H1 (cell line): ENCODE measurements at regions not wholly inside any gene's neighbourhood (a gene's known extent, or its start where the extent isn't known, plus 50 kb on each side); places are given as distances from the start of the nearest gene placed in this dataset.

Experiments
- CTCF ChIA-PET: fragments of 300-600 bp; sonication (Branson Sonifier 250); formaldehyde crosslinking; loops from one replicate; lab custom pipeline; 2021; ENCODE audit not compliant: partially characterized antibody; lab: Charles Lee
- POLR2A ChIA-PET: fragments of 300-600 bp; sonication (Branson Sonifier 250); formaldehyde crosslinking; loops from one replicate; lab custom pipeline; 2021; ENCODE audit warnings: inconsistent platforms; ENCODE audit not compliant: partially characterized antibody; lab: Charles Lee
- DNase-seq, 2 experiments: peaks; one replicate each; pipeline versions ENCODE4 v3.0.0 to v3.0.0-alpha.2; 2010 to 2022; ENCODE audit warnings: low spot score in 2 of 2, low read depth in 1 of 2, mixed read lengths in 1 of 2
- FAIRE-seq: peaks from 2 replicates; lab custom pipeline; 2011; peaks lifted over from hg19 to GRCh38; lab: Jason Lieb, UNC
- H2AFZ ChIP-seq: 2 replicates; pipeline ENCODE4 v1.8.1; 2012; ENCODE audit warnings: low read length, inconsistent platforms
- H2AK5ac ChIP-seq: 2 replicates; pipeline ENCODE4 v1.6.1; 2013; ENCODE audit warnings: low read depth, low read length
- H2BK120ac ChIP-seq: replicated peaks from 2 replicates; pipeline ENCODE3; 2013; ENCODE audit warnings: low read depth, low read length, inconsistent platforms
- H2BK12ac ChIP-seq: 2 replicates; pipeline ENCODE4 v1.6.1; 2013; ENCODE audit warnings: low read depth, low read length
- H2BK15ac ChIP-seq: 2 replicates; pipeline ENCODE4 v1.6.1; 2013; ENCODE audit warnings: low read length
- H2BK20ac ChIP-seq: 2 replicates; pipeline ENCODE4 v1.6.1; 2013; ENCODE audit warnings: low read length
- H2BK5ac ChIP-seq: 2 replicates; pipeline ENCODE4 v1.6.1; 2013; ENCODE audit warnings: low read depth, low read length
- H3K14ac ChIP-seq: 2 replicates; pipeline ENCODE4 v1.6.1; 2013; ENCODE audit warnings: inconsistent platforms; ENCODE audit not compliant: insufficient read length
- H3K18ac ChIP-seq: 2 replicates; pipeline ENCODE4 v1.6.1; 2013; ENCODE audit warnings: low read length; ENCODE audit errors: extremely low read depth
- H3K23ac ChIP-seq: 2 replicates; pipeline ENCODE4 v1.6.1; 2013; ENCODE audit warnings: inconsistent platforms; ENCODE audit not compliant: insufficient read length
- H3K23me2 ChIP-seq: 2 replicates; pipeline ENCODE4 v1.6.1; 2013; ENCODE audit warnings: low read depth, low read length
- H3K27ac ChIP-seq: 2 replicates; pipeline ENCODE4 v1.6.1; 2011; ENCODE audit warnings: low read depth, low read length, inconsistent platforms
- H3K27me3 ChIP-seq, 4 experiments: replicated peaks in 1 of 4; 1 replicate in 1 of 4; 2 replicates in 3 of 4; pipeline versions ENCODE4 v1.6.1 to v1.8.1; 2011 to 2013; ENCODE audit warnings: low read length in 3 of 4, mild to moderate bottlenecking in 3 of 4, inconsistent platforms in 2 of 4, mixed read lengths in 2 of 4, moderate library complexity in 1 of 4; ENCODE audit not compliant: control insufficient read depth in 3 of 4, insufficient read depth in 3 of 4; ENCODE audit errors: extremely low read depth in 1 of 4
- H3K36me3 ChIP-seq, 4 experiments: 2 replicates each; pipeline versions ENCODE4 v1.6.1 to v1.8.1; 2011 to 2013; ENCODE audit warnings: mild to moderate bottlenecking in 4 of 4, low read length in 3 of 4, moderate library complexity in 2 of 4, control low read depth in 1 of 4, inconsistent platforms in 1 of 4; ENCODE audit not compliant: insufficient read depth in 4 of 4, control insufficient read depth in 2 of 4
- H3K4ac ChIP-seq: replicated peaks from 2 replicates; pipeline ENCODE3; 2013; ENCODE audit warnings: low read length, low read depth, mixed read lengths, inconsistent platforms; ENCODE audit not compliant: insufficient read length
- H3K4me1 ChIP-seq, 4 experiments: replicated peaks in 1 of 4; 1 replicate in 1 of 4; 2 replicates in 3 of 4; pipeline versions ENCODE4 v1.6.1 to v1.8.1; 2011 to 2013; ENCODE audit warnings: low read length in 3 of 4, inconsistent platforms in 2 of 4, mixed read lengths in 1 of 4; ENCODE audit not compliant: insufficient read depth in 4 of 4, control insufficient read depth in 3 of 4
- H3K4me2 ChIP-seq, 2 experiments: 2 replicates each; pipeline versions ENCODE4 v1.6.1 to v1.8.1; 2011 to 2013; ENCODE audit warnings: low read depth in 2 of 2, low read length in 2 of 2, control low read depth in 1 of 2, inconsistent platforms in 1 of 2, mild to moderate bottlenecking in 1 of 2; ENCODE audit not compliant: insufficient read depth in 1 of 2
- H3K4me3 ChIP-seq, 4 experiments: fragments of 200-600, 300-600 bp in 1 of 4; sonication (generic), shearing (Covaris generic), sonication (Bioruptor Twin) in 1 of 4; 2 replicates each; pipeline versions ENCODE4 v1.5.1 to v1.8.1; 2011 to 2016; ENCODE audit warnings: low read length in 4 of 4, low read depth in 3 of 4, control low read depth in 2 of 4, inconsistent platforms in 2 of 4, mild to moderate bottlenecking in 2 of 4, mixed read lengths in 1 of 4, moderate library complexity in 1 of 4; ENCODE audit not compliant: insufficient read depth in 2 of 4; ENCODE audit errors: extremely low read depth in 1 of 4
- H3K56ac ChIP-seq: replicated peaks from 2 replicates; pipeline ENCODE3; 2013; ENCODE audit warnings: low read depth, mild to moderate bottlenecking, mixed read lengths, low read length, inconsistent platforms; ENCODE audit not compliant: insufficient read length
- H3K79me1 ChIP-seq: 2 replicates; pipeline ENCODE4 v1.6.1; 2013; ENCODE audit warnings: low read depth, low read length, control low read depth
- H3K79me2 ChIP-seq, 2 experiments: 2 replicates each; pipeline versions ENCODE4 v1.6.1 to v1.8.1; 2012 to 2013; ENCODE audit warnings: low read length in 2 of 2, mild to moderate bottlenecking in 2 of 2, inconsistent platforms in 1 of 2; ENCODE audit not compliant: insufficient read depth in 2 of 2, control insufficient read depth in 1 of 2
- H3K9ac ChIP-seq, 4 experiments: replicated peaks in 1 of 4; 1 replicate in 1 of 4; 2 replicates in 3 of 4; pipeline versions ENCODE4 v1.6.1 to v1.8.1; 2011 to 2013; ENCODE audit warnings: low read depth in 3 of 4, low read length in 3 of 4, control low read depth in 2 of 4, mild to moderate bottlenecking in 2 of 4, moderate library complexity in 2 of 4, inconsistent platforms in 1 of 4; ENCODE audit errors: extremely low read depth in 1 of 4
- H3K9me3 ChIP-seq, 2 experiments: 2 replicates each; pipeline versions ENCODE4 v1.6.1 to v1.8.1; 2012 to 2013; ENCODE audit warnings: mild to moderate bottlenecking in 2 of 2, moderate library complexity in 2 of 2, control low read depth in 1 of 2, inconsistent platforms in 1 of 2, low read depth in 1 of 2, low read length in 1 of 2, mixed read lengths in 1 of 2; ENCODE audit not compliant: insufficient read depth in 2 of 2
- H4K20me1 ChIP-seq, 2 experiments: replicated peaks in 1 of 2; 2 replicates each; pipeline versions ENCODE3 to v1.8.1; 2011 to 2013; ENCODE audit warnings: inconsistent platforms in 2 of 2, low read length in 2 of 2, mild to moderate bottlenecking in 1 of 2; ENCODE audit not compliant: insufficient read depth in 2 of 2, control insufficient read depth in 1 of 2
- H4K5ac ChIP-seq: 2 replicates; pipeline ENCODE4 v1.6.1; 2013; ENCODE audit warnings: low read length, low read depth, mixed read lengths, inconsistent platforms; ENCODE audit not compliant: insufficient read length
- H4K8ac ChIP-seq: 2 replicates; pipeline ENCODE4 v1.8.0; 2013; ENCODE audit warnings: mild to moderate bottlenecking, moderate library complexity, low read length, inconsistent platforms; ENCODE audit not compliant: insufficient read depth; ENCODE audit errors: extremely low read depth
- H4K91ac ChIP-seq: replicated peaks from 2 replicates; pipeline ENCODE3; 2013; ENCODE audit warnings: low read length, mixed read lengths, inconsistent platforms; ENCODE audit not compliant: insufficient read length
- CBX5 ChIP-seq: fragments of 300-800, 300-1000 bp; sonication (generic); IDR thresholded peaks from 2 replicates; pipeline ENCODE4 v1.7.1; 2016; ENCODE audit warnings: antibody characterized with exemption, low read length, low read depth
- CBX8 ChIP-seq: fragments of 300-800, 300-1000 bp; sonication (generic); IDR thresholded peaks from 2 replicates; pipeline ENCODE4 v1.7.1; 2016; ENCODE audit warnings: low read depth, low read length, borderline replicate concordance
- CEBPB ChIP-seq: IDR thresholded peaks from 2 replicates; pipeline ENCODE4 v1.6.1; 2012; ENCODE audit warnings: low read depth, low read length
- CREB1 ChIP-seq: IDR thresholded peaks from 2 replicates; pipeline ENCODE4 v1.6.1; 2012; ENCODE audit warnings: inconsistent platforms
- EZH2 ChIP-seq: fragments of 200-600 bp; sonication (generic); IDR thresholded peaks from 2 replicates; pipeline ENCODE4 v1.7.1; 2012; ENCODE audit warnings: low read depth, mild to moderate bottlenecking, moderate library complexity, low read length, inconsistent platforms; ENCODE audit not compliant: severe bottlenecking
- JUN ChIP-seq: IDR thresholded peaks from 2 replicates; pipeline ENCODE4 v1.6.1; 2011; ENCODE audit warnings: low read depth, mild to moderate bottlenecking, improper control_type of control experiment, low read length
- JUND ChIP-seq: IDR thresholded peaks from 2 replicates; pipeline ENCODE4 v1.6.1; 2011; ENCODE audit warnings: mild to moderate bottlenecking, improper control_type of control experiment, low read length
- KDM5A ChIP-seq: fragments of 200-600 bp; IDR thresholded peaks from 2 replicates; pipeline ENCODE4 v1.7.1; 2012; ENCODE audit warnings: mild to moderate bottlenecking, low read length, inconsistent platforms, mixed read lengths
- POLR2AphosphoS5 ChIP-seq: IDR thresholded peaks from 2 replicates; pipeline ENCODE4 v1.6.1; 2011; ENCODE audit warnings: low read depth, low read length
- RFX5 ChIP-seq: IDR thresholded peaks from 2 replicates; pipeline ENCODE4 v1.6.1; 2011; ENCODE audit warnings: low read depth, low read length, improper control_type of control experiment, borderline replicate concordance
- RXRA ChIP-seq: IDR thresholded peaks from 2 replicates; pipeline ENCODE4 v1.6.1; 2011; ENCODE audit warnings: low read depth, mild to moderate bottlenecking, low read length, moderate library complexity; ENCODE audit not compliant: insufficient read depth
- TEAD4 ChIP-seq: IDR thresholded peaks from 2 replicates; pipeline ENCODE4 v1.6.1; 2012; ENCODE audit warnings: low read depth, low read length, inconsistent platforms, mixed read lengths
- ZNF274 ChIP-seq: IDR thresholded peaks from 2 replicates; pipeline ENCODE4 v1.7.0; 2012; ENCODE audit warnings: low read length, borderline replicate concordance; ENCODE audit errors: extremely low read depth
- whole genome bisulfite sequencing, 2 experiments: shearing (Covaris generic) in 1 of 2; methylation state at CpG; one replicate each; pipeline versions ENCODE4 v1.1.6 to v1.1.7; 2013 to 2015; ENCODE audit warnings: low lambda C conversion rate in 2 of 2, mixed read lengths in 2 of 2, inconsistent platforms in 1 of 2, low coverage in 1 of 2, missing lambda C conversion rate in 1 of 2; ENCODE audit not compliant: insufficient replicate concordance in 2 of 2, insufficient coverage in 1 of 2, insufficient read length in 1 of 2; ENCODE audit errors: extremely low coverage in 1 of 2, missing lambda C conversion rate in 1 of 2; 5-methylcytosine and 5-hydroxymethylcytosine counted together
- TF ChIP-seq, protein P1 (sequence below): IDR thresholded peaks from 2 replicates; pipeline ENCODE4 v1.6.1; 2012; ENCODE audit warnings: inconsistent platforms

GRCh38 chr9:16342246-16343020 lies 528.0 kb downstream of the BNC2 start:
- no peaks in the 10 kb centered on the region for H3K9me3 ChIP-seq
- no peak for FAIRE-seq
- no peak overlapping the region for H2BK5ac ChIP-seq
- H4K91ac ChIP-seq = no peak overlapping the region
- no peak overlapping the region for H2BK20ac ChIP-seq
- no peak overlapping the region for H3K4me3 ChIP-seq
- no peaks in the 10 kb centered on the region for H3K23me2 ChIP-seq
- no peak overlapping the region for H3K9ac ChIP-seq
- H3K4me2 ChIP-seq = no peak overlapping the region
- H2BK120ac ChIP-seq = no peak overlapping the region
- H3K4ac ChIP-seq = no peak overlapping the region
- no peak overlapping the region for H2AK5ac ChIP-seq
- no peaks in the 10 kb centered on the region for H3K4me1 ChIP-seq
- H2AFZ ChIP-seq = no peak overlapping the region
- 90% methylated on average over 5 of the region's 7 CpGs; no CpG with 5 or more reads in 1 of the 2 experiments for WGBS, 2 experiments
- CTCF ChIA-PET = interaction anchor here (0.6 to 1.4 kb wide), 5 partner anchors 9 to 1144 kb away, joined by 3 to 6 read pairs (median 3); no protein-coding TSS in a partner anchor
- no peak overlapping the region for H3K18ac ChIP-seq
- DNase-seq = no peak
- no peak overlapping the region for H4K8ac ChIP-seq
- no peak overlapping the region for H3K23ac ChIP-seq
- H3K27me3 ChIP-seq = no peaks in the 10 kb centered on the region; a peak in 1 of 7 replicates
- H4K20me1 ChIP-seq = no peaks in the 10 kb centered on the region
- H2BK15ac ChIP-seq = no peak overlapping the region
- no peaks in the 10 kb centered on the region for H3K79me1 ChIP-seq
- no peaks in the 10 kb centered on the region for H3K36me3 ChIP-seq
- no peaks in the 10 kb centered on the region for H3K79me2 ChIP-seq
- no peak overlapping the region for H3K56ac ChIP-seq
- no peak overlapping the region for H2BK12ac ChIP-seq
- H3K27ac ChIP-seq = no peak overlapping the region
- no peak overlapping the region for H3K14ac ChIP-seq
- H4K5ac ChIP-seq = no peak overlapping the region
- POLR2A ChIA-PET = no interaction called here
- TF ChIP-seq ZNF274 (no peak), CBX8 (no peak), RFX5 (no peak), RXRA (no peak), EZH2 (no peak), JUN (no peak), KDM5A (no peak), JUND (no peak), CBX5 (no peak), CREB1 (no peak), POLR2AphosphoS5 (no peak), TEAD4 (no peak), CEBPB (no peak)
- TF ChIP-seq, protein P1, sequence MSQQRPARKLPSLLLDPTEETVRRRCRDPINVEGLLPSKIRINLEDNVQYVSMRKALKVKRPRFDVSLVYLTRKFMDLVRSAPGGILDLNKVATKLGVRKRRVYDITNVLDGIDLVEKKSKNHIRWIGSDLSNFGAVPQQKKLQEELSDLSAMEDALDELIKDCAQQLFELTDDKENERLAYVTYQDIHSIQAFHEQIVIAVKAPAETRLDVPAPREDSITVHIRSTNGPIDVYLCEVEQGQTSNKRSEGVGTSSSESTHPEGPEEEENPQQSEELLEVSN = no peak
